HFF-Myc (cell line): ENCODE measurements at regions not wholly inside any gene's neighbourhood (a gene's known extent, or its start where the extent isn't known, plus 50 kb on each side); places are given as distances from the start of the nearest gene placed in this dataset.

Experiments used
- DNase-seq: peaks from one replicate; pipeline ENCODE4 v3.0.0-alpha.2; 2011; ENCODE audit warnings: low read depth; ENCODE audit errors: extremely low read depth
- H3K4me3 ChIP-seq: replicated peaks from 2 replicates; pipeline ENCODE4 v1.5.1; 2011; ENCODE audit warnings: low read depth, mild to moderate bottlenecking, control low read depth, low read length
- TF ChIP-seq, protein P1 (sequence below): IDR thresholded peaks from 2 replicates; pipeline ENCODE4 v1.5.1; 2012; ENCODE audit warnings: mild to moderate bottlenecking, low read depth, low read length, control low read depth; ENCODE audit errors: missing control alignments

DNA sequence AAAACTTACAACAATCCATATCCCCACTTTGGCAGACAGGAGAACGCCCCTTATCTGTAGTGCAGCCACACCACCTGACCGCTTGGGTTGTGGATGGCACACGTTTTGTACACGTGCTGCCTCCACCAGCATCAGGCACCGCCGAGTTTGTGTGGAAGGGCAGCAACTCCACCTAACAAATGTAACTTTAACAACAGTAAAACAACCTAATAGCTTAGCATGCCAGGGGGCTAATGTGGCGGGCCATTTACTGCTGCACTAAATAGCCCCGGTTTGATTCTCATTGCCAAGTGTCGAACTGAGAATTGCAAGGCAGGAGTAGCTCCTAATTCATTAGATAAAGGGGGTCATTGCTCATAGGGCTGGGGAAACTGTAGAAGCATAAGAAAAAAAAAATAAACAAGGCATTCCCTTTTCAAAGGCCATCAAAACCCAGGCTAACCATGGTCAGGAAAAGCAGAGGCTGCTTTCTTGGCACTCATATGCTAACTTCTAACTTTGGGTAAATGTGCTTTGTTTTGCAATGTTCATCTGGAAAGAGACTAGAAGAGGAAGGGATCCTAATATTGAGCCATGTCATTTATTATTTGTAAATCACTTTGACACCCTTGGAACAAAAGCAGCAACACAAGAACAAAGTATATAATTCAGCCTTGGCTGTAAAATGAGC lies 279.7 kb upstream of the SOX5 start:
- DNase-seq, result no peak
- TF ChIP-seq, protein P1, sequence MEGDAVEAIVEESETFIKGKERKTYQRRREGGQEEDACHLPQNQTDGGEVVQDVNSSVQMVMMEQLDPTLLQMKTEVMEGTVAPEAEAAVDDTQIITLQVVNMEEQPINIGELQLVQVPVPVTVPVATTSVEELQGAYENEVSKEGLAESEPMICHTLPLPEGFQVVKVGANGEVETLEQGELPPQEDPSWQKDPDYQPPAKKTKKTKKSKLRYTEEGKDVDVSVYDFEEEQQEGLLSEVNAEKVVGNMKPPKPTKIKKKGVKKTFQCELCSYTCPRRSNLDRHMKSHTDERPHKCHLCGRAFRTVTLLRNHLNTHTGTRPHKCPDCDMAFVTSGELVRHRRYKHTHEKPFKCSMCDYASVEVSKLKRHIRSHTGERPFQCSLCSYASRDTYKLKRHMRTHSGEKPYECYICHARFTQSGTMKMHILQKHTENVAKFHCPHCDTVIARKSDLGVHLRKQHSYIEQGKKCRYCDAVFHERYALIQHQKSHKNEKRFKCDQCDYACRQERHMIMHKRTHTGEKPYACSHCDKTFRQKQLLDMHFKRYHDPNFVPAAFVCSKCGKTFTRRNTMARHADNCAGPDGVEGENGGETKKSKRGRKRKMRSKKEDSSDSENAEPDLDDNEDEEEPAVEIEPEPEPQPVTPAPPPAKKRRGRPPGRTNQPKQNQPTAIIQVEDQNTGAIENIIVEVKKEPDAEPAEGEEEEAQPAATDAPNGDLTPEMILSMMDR, result no peak
- H3K4me3 ChIP-seq, result no peak overlapping the region

DNA sequence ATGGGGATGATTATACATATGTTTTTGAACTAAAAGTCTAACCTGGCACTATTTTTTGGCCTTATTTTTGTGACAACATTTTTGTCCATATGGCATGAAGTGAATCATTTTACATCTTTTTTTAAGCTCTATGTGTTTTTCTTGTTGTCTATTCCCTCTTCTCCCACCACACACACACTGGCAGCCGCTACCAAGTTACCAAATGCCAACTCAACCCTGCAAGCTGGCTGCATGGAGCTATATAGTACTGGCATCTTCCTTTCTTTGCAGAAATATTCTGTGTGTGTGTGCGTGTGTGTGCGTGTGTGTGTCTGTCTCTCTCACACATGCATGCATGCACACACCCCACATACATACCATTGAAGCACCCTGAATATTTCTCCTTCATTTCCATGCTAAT lies 278.9 kb upstream of the SOX5 start:
- DNase-seq, result no peak
- H3K4me3 ChIP-seq, result no peak overlapping the region
- TF ChIP-seq, protein P1, result no peak

DNA sequence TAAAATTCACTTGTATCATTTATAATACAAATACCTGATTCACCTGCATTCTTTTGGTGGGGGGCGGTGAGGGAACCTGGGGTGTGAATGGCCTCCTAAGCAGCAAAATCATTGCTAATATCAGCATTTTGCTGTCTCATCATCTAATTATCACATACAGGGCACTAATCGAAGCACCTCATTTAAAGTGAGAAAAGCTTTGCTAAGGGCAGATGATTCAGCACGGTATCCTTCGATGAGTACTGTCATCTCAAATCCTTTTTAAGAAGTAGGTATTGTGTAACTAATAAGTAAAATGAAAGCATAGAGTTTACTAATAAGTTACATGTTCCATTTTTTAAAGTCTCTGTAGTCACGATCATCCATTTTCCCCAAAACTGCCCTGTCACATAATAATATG lies 278.1 kb upstream of the SOX5 start:
- TF ChIP-seq, protein P1, result no peak
- DNase-seq, result no peak
- no peak overlapping the region for H3K4me3 ChIP-seq

DNA sequence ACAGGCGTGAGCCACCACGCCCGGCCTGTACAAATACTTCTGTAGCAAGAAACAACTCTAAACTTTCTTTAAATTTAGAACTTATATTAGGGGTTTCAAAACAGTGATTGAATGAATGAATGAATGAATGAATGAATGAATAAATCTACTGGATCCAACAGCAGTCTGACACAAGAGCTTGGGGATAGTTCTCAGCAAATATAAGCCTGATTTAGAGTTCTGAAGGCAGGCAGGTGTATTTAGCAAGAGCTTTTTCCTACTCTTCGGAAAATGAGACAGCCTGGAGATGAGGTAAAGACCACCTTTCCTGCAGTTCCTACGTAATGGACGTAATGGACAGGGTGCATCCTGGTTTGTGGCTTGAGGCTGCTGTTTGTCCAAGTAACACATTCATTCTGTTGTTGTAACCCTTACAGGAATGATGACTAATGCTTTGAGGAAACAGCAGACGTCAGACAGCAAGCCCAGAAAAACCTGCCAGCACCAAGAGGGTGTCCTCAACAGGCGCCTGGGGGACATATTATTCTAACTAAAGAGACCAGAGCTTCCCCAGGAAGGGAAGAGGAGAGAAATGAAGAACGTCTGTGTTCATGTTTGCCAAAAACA lies 277.4 kb upstream of the SOX5 start:
- DNase-seq, result no peak
- H3K4me3 ChIP-seq, result no peak overlapping the region
- TF ChIP-seq, protein P1, result no peak

DNA sequence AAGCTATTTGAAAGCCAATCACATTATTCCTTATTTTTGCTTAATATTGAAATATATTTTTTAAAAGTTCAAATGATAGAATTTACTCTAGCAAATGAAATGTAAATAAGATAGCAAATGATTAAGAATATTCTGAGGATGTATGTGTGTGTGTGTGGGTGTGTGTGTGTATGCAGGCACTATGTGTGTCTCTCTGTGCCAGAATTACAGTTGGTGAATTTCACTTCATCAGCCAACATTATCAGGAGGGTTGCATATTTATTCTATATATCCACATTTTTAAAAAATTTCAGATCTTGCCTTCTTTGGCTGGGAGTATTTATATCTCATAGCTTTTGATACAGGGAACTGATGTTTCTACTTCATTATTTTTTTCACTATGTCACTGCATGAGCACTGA lies 274.9 kb upstream of the SOX5 start:
- DNase-seq, result no peak
- H3K4me3 ChIP-seq, result no peak overlapping the region
- TF ChIP-seq, protein P1, result no peak

DNA sequence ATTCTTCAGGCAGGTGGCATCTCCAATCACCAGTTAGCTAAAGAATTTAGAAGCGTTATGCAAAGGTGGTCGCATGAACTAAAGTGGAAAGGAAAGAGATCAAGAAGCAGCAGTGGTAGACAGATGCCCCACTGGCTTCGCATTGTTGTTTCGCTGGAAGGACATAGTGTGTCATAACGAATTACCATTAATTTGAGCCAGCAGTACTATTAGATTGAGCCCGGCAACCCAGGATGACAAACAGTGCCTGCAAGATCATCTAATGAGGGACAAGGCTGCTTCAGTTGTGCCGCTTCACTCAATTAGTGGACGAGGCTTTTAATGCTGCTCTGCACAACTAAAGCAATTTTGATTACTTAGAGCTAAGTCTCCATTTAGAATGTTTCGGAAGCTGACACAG lies 274.5 kb upstream of the SOX5 start:
- H3K4me3 ChIP-seq, result no peak overlapping the region
- TF ChIP-seq, protein P1, result no peak
- DNase-seq, result no peak
